ENCODE measurements at regions not wholly inside any gene's neighbourhood (a gene's known extent, or its start where the extent isn't known, plus 50 kb on each side); places are given as distances from the start of the nearest gene placed in this dataset.
"Not testable (repeated sequence)": the region's sequence is repeated elsewhere in the genome, so short reads cannot be mapped to it uniquely, and the experiment has no call there.

- DNase-seq (ENCODE audit: low read depth): no peak
Observed at GRCh38 chr6:167662075-167662880, 164.4 kb upstream of the AFDN start.

GRCh38 chr6:167662881-167663205 lies 163.9 kb upstream of the AFDN start:
- no peak for DNase-seq (ENCODE audit: low read depth)

GRCh38 chr6:167663316-167663715 lies 163.4 kb upstream of the AFDN start:
- no peak for DNase-seq (ENCODE audit: low read depth)

GRCh38 chr6:167663784-167664443 lies 162.8 kb upstream of the AFDN start:
- DNase-seq (ENCODE audit: low read depth): no peak

- DNase-seq (ENCODE audit: low read depth): no peak
Observed at GRCh38 chr6:167664678-167665660, 161.7 kb upstream of the AFDN start.

- DNase-seq (ENCODE audit: low read depth): no peak
Observed at GRCh38 chr6:167665698-167666330, 160.9 kb upstream of the AFDN start.

- DNase-seq (ENCODE audit: low read depth): no peak
Observed at GRCh38 chr6:167666571-167667203, 160.0 kb upstream of the AFDN start.

- no peak for DNase-seq (ENCODE audit: low read depth)
Observed at GRCh38 chr6:167667204-167668018, 159.3 kb upstream of the AFDN start.

- no peak for DNase-seq (ENCODE audit: low read depth)
Observed at GRCh38 chr6:167668019-167668753, 158.5 kb upstream of the AFDN start.

- no peak for DNase-seq (ENCODE audit: low read depth)
Observed at GRCh38 chr6:167668754-167669552, 157.8 kb upstream of the AFDN start.

GRCh38 chr6:167669553-167669849 lies 157.2 kb upstream of the AFDN start:
- no peak for DNase-seq (ENCODE audit: low read depth)

GRCh38 chr6:167669870-167670802 lies 156.6 kb upstream of the AFDN start:
- DNase-seq (ENCODE audit: low read depth): no peak

GRCh38 chr6:167670938-167671338 lies 155.8 kb upstream of the AFDN start:
- DNase-seq (ENCODE audit: low read depth): no peak

GRCh38 chr6:167671379-167671976 lies 155.2 kb upstream of the AFDN start:
- DNase-seq (ENCODE audit: low read depth): not testable (repeated sequence)

GRCh38 chr6:167671977-167672687 lies 154.6 kb upstream of the AFDN start:
- no peak for DNase-seq (ENCODE audit: low read depth)

- no peak for DNase-seq (ENCODE audit: low read depth)
Observed at GRCh38 chr6:167672738-167673137, 154.0 kb upstream of the AFDN start.

GRCh38 chr6:167673946-167674345 lies 152.8 kb upstream of the AFDN start:
- DNase-seq (ENCODE audit: low read depth): no peak

Data from stromal cell of bone marrow (primary cell).